Calu3 (cell line): ENCODE measurements at regions not wholly inside any gene's neighbourhood (a gene's known extent, or its start where the extent isn't known, plus 50 kb on each side); places are given as distances from the start of the nearest gene placed in this dataset.

Experiments
- BruUV-seq: library from RNA; stranded (reverse); fragments of 400-500 nt; replicated peaks from 2 replicates; lab custom pipeline; 2021; lab: Mats Ljungman, UMichigan
- CTCF ChIA-PET: fragments of 300-600 bp; sonication (Branson Sonifier 250); formaldehyde crosslinking; loops from one replicate; lab custom pipeline; 2022; ENCODE audit warnings: antibody characterized with exemption; lab: Charles Lee
- DNase-seq: peaks from one replicate; pipeline ENCODE4 v3.0.0; 2022
- H3K27ac Mint-ChIP-seq: one replicate; pipeline ENCODE4 v1.8.0; 2022; ENCODE audit warnings: mixed read lengths; ENCODE audit not compliant: unreplicated experiment
- H3K27me3 Mint-ChIP-seq: one replicate; pipeline ENCODE4 v1.8.0; 2022; ENCODE audit warnings: mixed read lengths; ENCODE audit not compliant: unreplicated experiment
- H3K36me3 Mint-ChIP-seq: one replicate; pipeline ENCODE4 v1.8.0; 2022; ENCODE audit warnings: mild to moderate bottlenecking, moderate library complexity, mixed read lengths; ENCODE audit not compliant: insufficient read depth, unreplicated experiment
- H3K4me1 Mint-ChIP-seq: one replicate; pipeline ENCODE4 v1.8.0; 2022; ENCODE audit warnings: mild to moderate bottlenecking, low read depth, mixed read lengths; ENCODE audit not compliant: unreplicated experiment
- H3K4me3 Mint-ChIP-seq: one replicate; pipeline ENCODE4 v1.8.0; 2022; ENCODE audit warnings: mild to moderate bottlenecking, low read depth, moderate library complexity, mixed read lengths; ENCODE audit not compliant: unreplicated experiment
- H3K9me3 Mint-ChIP-seq: one replicate; pipeline ENCODE4 v1.8.0; 2022; ENCODE audit warnings: low read depth, mixed read lengths; ENCODE audit not compliant: unreplicated experiment
- intact Hi-C: fragments of 100-400 bp; cut with micrococcal nuclease; formaldehyde crosslinking; loops from one replicate; pipeline ENCODE4 v1.10.0; 2022; ENCODE audit not compliant: unreplicated experiment
- TF ChIP-seq, protein P1 (sequence below): fragments of 200-600 bp; IDR thresholded peaks from one replicate; pipeline ENCODE4 v1.8.0; 2022; ENCODE audit warnings: antibody characterized with exemption; ENCODE audit not compliant: unreplicated experiment

DNA sequence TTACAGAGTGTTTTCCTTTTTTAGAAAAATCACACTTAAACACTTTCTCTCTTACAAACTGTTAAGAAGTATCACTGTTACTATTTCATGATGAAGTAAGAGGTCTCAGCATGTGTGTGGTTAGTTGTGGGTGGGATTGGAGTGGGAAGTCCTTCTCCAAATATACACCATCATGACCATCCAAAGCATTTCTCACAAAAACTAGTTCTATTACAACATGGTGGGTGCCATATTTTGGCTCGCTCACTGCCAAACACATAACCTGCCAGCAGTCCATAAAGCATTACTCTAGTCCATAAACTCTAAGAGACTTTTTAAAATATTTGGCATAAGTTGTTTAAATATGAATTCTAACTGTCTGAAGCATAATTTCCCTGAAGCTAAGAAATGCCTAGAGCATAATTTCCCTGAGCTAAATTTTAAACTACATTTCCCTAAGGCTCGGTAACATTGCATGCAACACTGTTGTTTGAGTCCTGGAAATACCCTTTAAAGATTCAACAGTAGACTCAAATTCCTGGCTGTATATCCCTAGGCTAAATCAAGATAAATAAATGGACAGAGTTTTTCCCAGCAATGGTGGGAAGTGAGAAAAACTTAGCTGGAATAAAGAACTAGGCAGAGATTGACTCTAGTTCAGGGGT lies 415.0 kb upstream of the INTU start:
- Mint-ChIP-seq H3K27ac (no peak overlapping the region), H3K27me3 (no peaks in the 10 kb centered on the region), H3K4me1 (no peaks in the 10 kb centered on the region), H3K4me3 (no peak overlapping the region), H3K36me3 (no peaks in the 10 kb centered on the region), H3K9me3 (no peaks in the 10 kb centered on the region)
- no peak for DNase-seq
- no TSS peak for BruUV-seq
- intact Hi-C loops, result no loop called here
- CTCF ChIA-PET, result no interaction called here
- TF ChIP-seq, protein P1, sequence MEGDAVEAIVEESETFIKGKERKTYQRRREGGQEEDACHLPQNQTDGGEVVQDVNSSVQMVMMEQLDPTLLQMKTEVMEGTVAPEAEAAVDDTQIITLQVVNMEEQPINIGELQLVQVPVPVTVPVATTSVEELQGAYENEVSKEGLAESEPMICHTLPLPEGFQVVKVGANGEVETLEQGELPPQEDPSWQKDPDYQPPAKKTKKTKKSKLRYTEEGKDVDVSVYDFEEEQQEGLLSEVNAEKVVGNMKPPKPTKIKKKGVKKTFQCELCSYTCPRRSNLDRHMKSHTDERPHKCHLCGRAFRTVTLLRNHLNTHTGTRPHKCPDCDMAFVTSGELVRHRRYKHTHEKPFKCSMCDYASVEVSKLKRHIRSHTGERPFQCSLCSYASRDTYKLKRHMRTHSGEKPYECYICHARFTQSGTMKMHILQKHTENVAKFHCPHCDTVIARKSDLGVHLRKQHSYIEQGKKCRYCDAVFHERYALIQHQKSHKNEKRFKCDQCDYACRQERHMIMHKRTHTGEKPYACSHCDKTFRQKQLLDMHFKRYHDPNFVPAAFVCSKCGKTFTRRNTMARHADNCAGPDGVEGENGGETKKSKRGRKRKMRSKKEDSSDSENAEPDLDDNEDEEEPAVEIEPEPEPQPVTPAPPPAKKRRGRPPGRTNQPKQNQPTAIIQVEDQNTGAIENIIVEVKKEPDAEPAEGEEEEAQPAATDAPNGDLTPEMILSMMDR, result no peak

DNA sequence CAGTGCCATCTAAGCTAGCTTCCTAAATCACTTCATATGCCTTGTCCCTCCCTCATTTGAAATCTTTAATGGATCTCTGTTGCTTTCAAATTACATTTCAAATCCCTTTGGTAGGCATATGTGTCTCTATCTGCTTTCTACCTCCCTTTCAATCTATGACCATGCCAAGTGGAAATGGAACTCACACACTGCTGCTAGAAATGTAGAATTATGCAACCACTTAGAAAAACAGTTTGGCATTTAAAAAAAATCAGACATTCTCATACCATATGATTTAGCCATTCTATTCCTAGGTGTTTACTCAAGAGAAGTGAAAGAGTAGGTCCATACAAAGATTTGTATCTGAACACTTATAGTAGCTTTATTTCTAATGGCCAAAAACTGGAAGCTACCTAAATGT lies 413.5 kb upstream of the INTU start:
- Mint-ChIP-seq H3K4me1 (no peaks in the 10 kb centered on the region), H3K27me3 (no peaks in the 10 kb centered on the region), H3K9me3 (peaks cover 2% of the 10 kb centered on the region), H3K27ac (no peak overlapping the region), H3K36me3 (no peaks in the 10 kb centered on the region), H3K4me3 (no peak overlapping the region)
- TF ChIP-seq, protein P1, result no peak
- CTCF ChIA-PET, result no interaction called here
- intact Hi-C loops, result no loop called here
- no TSS peak for BruUV-seq
- no peak for DNase-seq

DNA sequence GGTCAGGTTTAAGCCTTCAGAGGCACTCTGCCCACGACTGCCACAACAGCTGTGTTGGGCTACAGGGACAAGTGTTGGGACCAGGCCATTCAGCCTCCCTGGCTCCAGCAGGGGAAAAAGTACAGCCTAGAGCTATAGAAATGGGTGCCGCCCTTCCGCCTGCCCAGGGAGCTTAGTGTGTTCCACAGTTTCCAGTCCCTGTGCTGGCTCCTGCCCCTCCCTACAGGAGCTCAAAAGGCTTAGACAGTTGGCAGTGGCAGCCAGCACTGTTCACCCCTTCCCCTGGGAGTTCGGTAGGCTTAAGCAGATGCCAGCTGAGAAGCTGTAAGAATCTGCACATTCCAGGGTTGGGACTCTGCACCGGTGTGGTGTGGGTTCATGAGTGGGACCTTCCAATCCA lies 408.2 kb upstream of the INTU start:
- CTCF ChIA-PET, result no interaction called here
- H3K4me3 Mint-ChIP-seq, result no peak overlapping the region

DNA sequence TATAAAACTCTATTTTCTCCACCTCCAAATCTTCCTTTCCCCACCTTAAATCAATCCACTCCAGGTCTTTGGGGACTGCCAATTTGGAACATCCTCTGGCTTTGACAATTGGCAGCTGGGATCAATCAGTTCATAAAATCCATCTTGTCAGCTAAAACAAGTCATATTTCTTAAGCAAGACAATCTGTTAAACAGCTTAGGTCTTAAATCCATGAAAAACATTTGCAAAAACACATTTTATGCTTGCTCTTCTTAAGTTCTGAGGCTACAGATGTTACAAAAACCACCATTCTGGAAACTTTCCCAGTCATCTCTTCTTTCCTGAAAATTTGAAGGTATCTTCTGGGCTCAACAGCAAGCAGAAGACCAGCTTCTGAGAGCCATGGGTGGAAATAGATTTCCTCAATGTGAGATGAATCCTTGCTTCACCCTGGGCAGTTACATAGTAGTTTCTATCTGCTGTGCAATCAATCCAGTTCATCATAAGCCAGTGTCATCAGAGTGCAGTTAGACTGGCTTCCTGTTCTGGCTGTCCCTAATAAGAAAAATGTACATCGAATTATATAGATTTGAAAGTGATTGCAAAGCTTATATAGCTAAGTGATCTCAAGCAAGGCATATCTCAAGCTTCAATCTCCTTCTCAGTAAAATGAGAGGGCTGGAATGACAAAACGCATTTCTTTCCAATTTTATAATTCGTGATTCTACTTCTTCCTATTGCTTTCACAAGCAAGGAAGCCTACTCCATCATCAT lies 402.7 kb upstream of the INTU start:
- H3K27me3 Mint-ChIP-seq, result no peaks in the 10 kb centered on the region
- H3K36me3 Mint-ChIP-seq, result no peaks in the 10 kb centered on the region
- CTCF ChIA-PET, result no interaction called here
- DNase-seq, result no peak
- TF ChIP-seq, protein P1, result no peak
- BruUV-seq, result no TSS peak
- no peak overlapping the region for H3K27ac Mint-ChIP-seq
- H3K4me1 Mint-ChIP-seq, result no peaks in the 10 kb centered on the region
- intact Hi-C loops, result no loop called here
- no peaks in the 10 kb centered on the region for H3K9me3 Mint-ChIP-seq
- no peak overlapping the region for H3K4me3 Mint-ChIP-seq

More for the DNA sequence above, 408.2 kb upstream of the INTU start:
- intact Hi-C loops, result no loop called here
- Mint-ChIP-seq H3K36me3 (no peaks in the 10 kb centered on the region), H3K27ac (no peak overlapping the region), H3K27me3 (no peaks in the 10 kb centered on the region), H3K9me3 (peaks cover 2% of the 10 kb centered on the region), H3K4me1 (no peaks in the 10 kb centered on the region)
- TF ChIP-seq, protein P1, result no peak
- no TSS peak for BruUV-seq
- no peak for DNase-seq
